ENCODE measurements at regions not wholly inside any gene's neighbourhood (a gene's known extent, or its start where the extent isn't known, plus 50 kb on each side); places are given as distances from the start of the nearest gene placed in this dataset.

- no peak for FAIRE-seq
- H2BK120ac ChIP-seq (replicated peaks; ENCODE audit: low read depth, low read length) = no peak overlapping the region
- TF ChIP-seq, protein P1, sequence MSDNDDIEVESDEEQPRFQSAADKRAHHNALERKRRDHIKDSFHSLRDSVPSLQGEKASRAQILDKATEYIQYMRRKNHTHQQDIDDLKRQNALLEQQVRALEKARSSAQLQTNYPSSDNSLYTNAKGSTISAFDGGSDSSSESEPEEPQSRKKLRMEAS (IDR thresholded peaks at IDR 0.05) = no peak
- TF ChIP-seq KDM5A (IDR thresholded peaks at IDR 0.05; ENCODE audit: low read length) = no peak
- TF ChIP-seq, protein P2, sequence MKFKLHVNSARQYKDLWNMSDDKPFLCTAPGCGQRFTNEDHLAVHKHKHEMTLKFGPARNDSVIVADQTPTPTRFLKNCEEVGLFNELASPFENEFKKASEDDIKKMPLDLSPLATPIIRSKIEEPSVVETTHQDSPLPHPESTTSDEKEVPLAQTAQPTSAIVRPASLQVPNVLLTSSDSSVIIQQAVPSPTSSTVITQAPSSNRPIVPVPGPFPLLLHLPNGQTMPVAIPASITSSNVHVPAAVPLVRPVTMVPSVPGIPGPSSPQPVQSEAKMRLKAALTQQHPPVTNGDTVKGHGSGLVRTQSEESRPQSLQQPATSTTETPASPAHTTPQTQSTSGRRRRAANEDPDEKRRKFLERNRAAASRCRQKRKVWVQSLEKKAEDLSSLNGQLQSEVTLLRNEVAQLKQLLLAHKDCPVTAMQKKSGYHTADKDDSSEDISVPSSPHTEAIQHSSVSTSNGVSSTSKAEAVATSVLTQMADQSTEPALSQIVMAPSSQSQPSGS (IDR thresholded peaks at IDR 0.05; ENCODE audit: low read length) = no peak
- TF ChIP-seq CEBPB (IDR thresholded peaks at IDR 0.05; ENCODE audit: low read depth, low read length) = no peak
- no peak for TF ChIP-seq NRF1 (IDR thresholded peaks at IDR 0.05; ENCODE audit: low read depth, low read length)
- no peak for TF ChIP-seq JUND (IDR thresholded peaks at IDR 0.05; ENCODE audit: low read length)
- no peak for TF ChIP-seq ZNF274 (IDR thresholded peaks at IDR 0.05; ENCODE audit: borderline replicate concordance, extremely low read depth, low read length)
- TF ChIP-seq POU5F1 (IDR thresholded peaks at IDR 0.05; ENCODE audit: low read depth, low read length) = no peak
- no peak for TF ChIP-seq CTCF (IDR thresholded peaks at IDR 0.05; ENCODE audit: control extremely low read depth in 1 of 3, insufficient read depth in 1 of 3, low read depth in 1 of 3, low read length in 3 of 3)
- no peak for TF ChIP-seq CTBP2 (IDR thresholded peaks at IDR 0.05; ENCODE audit: borderline replicate concordance, insufficient read depth, insufficient read length, low read length)
- TF ChIP-seq FOSL1 (IDR thresholded peaks at IDR 0.05; ENCODE audit: insufficient read depth, low read depth, low read length) = no peak
Measured at GRCh38 chr4:31949045-31949444, 1228.9 kb downstream of the PCDH7 start.

More at GRCh38 chr4:31949045-31949444, 1228.9 kb downstream of the PCDH7 start:
- H4K5ac ChIP-seq (ENCODE audit: insufficient read length, low read depth, low read length) = no peak overlapping the region
- H2BK15ac ChIP-seq (ENCODE audit: low read length) = no peak overlapping the region
- no peak overlapping the region for H4K8ac ChIP-seq (ENCODE audit: extremely low read depth, insufficient read depth, low read length)
- no peak overlapping the region for H2BK20ac ChIP-seq (ENCODE audit: low read length)
- no peak overlapping the region for H3K18ac ChIP-seq (ENCODE audit: extremely low read depth, low read length)
- no peaks in the 10 kb centered on the region for H3K36me3 ChIP-seq (ENCODE audit: control insufficient read depth in 2 of 4, insufficient read depth in 4 of 4, low read length in 3 of 4)
- no peaks in the 10 kb centered on the region for H3K79me1 ChIP-seq (ENCODE audit: low read depth, low read length)
- H3K4me3 ChIP-seq (ENCODE audit: extremely low read depth in 1 of 4, insufficient read depth in 2 of 4, low read depth in 3 of 4, low read length in 4 of 4) = no peak overlapping the region
- H2AK5ac ChIP-seq (ENCODE audit: low read depth, low read length) = no peak overlapping the region
- H3K9me3 ChIP-seq (ENCODE audit: insufficient read depth in 2 of 2, low read depth in 1 of 2, low read length in 1 of 2) = no peaks in the 10 kb centered on the region
- H2AFZ ChIP-seq (ENCODE audit: low read length) = no peak overlapping the region
- H4K91ac ChIP-seq (replicated peaks; ENCODE audit: insufficient read length, low read length) = no peak overlapping the region
- H3K56ac ChIP-seq (replicated peaks; ENCODE audit: insufficient read length, low read depth, low read length) = no peak overlapping the region
- DNase-seq (ENCODE audit: low read depth in 1 of 2, low spot score in 2 of 2) = no peak
- no peak overlapping the region for H3K4ac ChIP-seq (replicated peaks; ENCODE audit: insufficient read length, low read depth, low read length)
- H3K27ac ChIP-seq (ENCODE audit: low read depth, low read length) = no peak overlapping the region
- ChIA-PET POLR2A (ENCODE audit: partially characterized antibody) (no interaction called here), CTCF (ENCODE audit: partially characterized antibody) (interaction anchor here (0.7 kb wide), 1 partner anchor 68 kb away, joined by 3 read pairs; no protein-coding TSS in a partner anchor)
- H3K27me3 ChIP-seq (replicated peaks in 1 of 4; ENCODE audit: control insufficient read depth in 3 of 4, extremely low read depth in 1 of 4, insufficient read depth in 3 of 4, low read length in 3 of 4) = no peaks in the 10 kb centered on the region
- H2BK5ac ChIP-seq (ENCODE audit: low read depth, low read length) = no peak overlapping the region
- no peak overlapping the region for H2BK12ac ChIP-seq (ENCODE audit: low read depth, low read length)
- H3K4me2 ChIP-seq (ENCODE audit: insufficient read depth in 1 of 2, low read depth in 2 of 2, low read length in 2 of 2) = no peak overlapping the region
- no peaks in the 10 kb centered on the region for H4K20me1 ChIP-seq (replicated peaks in 1 of 2; ENCODE audit: control insufficient read depth in 1 of 2, insufficient read depth in 2 of 2, low read length in 2 of 2)
- no peak overlapping the region for H3K14ac ChIP-seq (ENCODE audit: insufficient read length)
- H3K4me1 ChIP-seq (replicated peaks in 1 of 4; ENCODE audit: control insufficient read depth in 3 of 4, insufficient read depth in 4 of 4, low read length in 3 of 4) = no peaks in the 10 kb centered on the region
- WGBS, 2 experiments (ENCODE audit: extremely low coverage in 1 of 2, insufficient coverage in 1 of 2, insufficient read length in 1 of 2, insufficient replicate concordance in 2 of 2, low coverage in 1 of 2, low lambda C conversion rate in 2 of 2, missing lambda C conversion rate in 1 of 2) = 93% methylated on average over 5 of the region's 5 CpGs; no CpG with 5 or more reads in 1 of the 2 experiments
- H3K23me2 ChIP-seq (ENCODE audit: low read depth, low read length) = no peaks in the 10 kb centered on the region
- H3K79me2 ChIP-seq (ENCODE audit: control insufficient read depth in 1 of 2, insufficient read depth in 2 of 2, low read length in 2 of 2) = no peaks in the 10 kb centered on the region
- no peak overlapping the region for H3K23ac ChIP-seq (ENCODE audit: insufficient read length)
- H3K9ac ChIP-seq (replicated peaks in 1 of 4; ENCODE audit: extremely low read depth in 1 of 4, low read depth in 3 of 4, low read length in 3 of 4) = no peak overlapping the region
